HL-60/S4 (cell line): ENCODE measurements at regions not wholly inside any gene's neighbourhood (a gene's known extent, or its start where the extent isn't known, plus 50 kb on each side); places are given as distances from the start of the nearest gene placed in this dataset.
"Not testable (repeated sequence)": the region's sequence is repeated elsewhere in the genome, so short reads cannot be mapped to it uniquely, and the experiment has no call there.

Experiments
- in situ Hi-C: fragments of 300-500 bp; cut with MboI; formaldehyde crosslinking; loops from 2 replicates; pipeline ENCODE4 v1.14.3; 2022; ENCODE audit warnings: low sequenced_read_pairs

GRCh38 chr13:76632401-76633044, 253.7 kb downstream of the KCTD12 start:
- in situ Hi-C loops, result no loop called here

GRCh38 chr13:76630629-76631230, 255.5 kb downstream of the KCTD12 start:
- in situ Hi-C loops, result no loop called here

GRCh38 chr13:76622315-76623040, 263.7 kb downstream of the KCTD12 start:
- in situ Hi-C loops, result no loop called here

GRCh38 chr13:76621705-76622104, 264.5 kb downstream of the KCTD12 start:
- in situ Hi-C loops, result no loop called here

GRCh38 chr13:76620036-76620435, 266.2 kb downstream of the KCTD12 start:
- in situ Hi-C loops, result no loop called here

- in situ Hi-C loops, result no loop called here
Observed at GRCh38 chr13:76619631-76620030, 266.6 kb downstream of the KCTD12 start.

GRCh38 chr13:76610819-76611415, 275.3 kb downstream of the KCTD12 start:
- in situ Hi-C loops, result no loop called here

- in situ Hi-C loops, result no loop called here
Observed at GRCh38 chr13:76609643-76610042, 276.6 kb downstream of the KCTD12 start.

GRCh38 chr13:76607866-76608265, 278.3 kb downstream of the KCTD12 start:
- in situ Hi-C loops, result no loop called here

- in situ Hi-C loops, result no loop called here
Observed at GRCh38 chr13:76600081-76600480, 286.1 kb downstream of the KCTD12 start.

GRCh38 chr13:76597868-76598267, 288.3 kb downstream of the KCTD12 start:
- in situ Hi-C loops, result no loop called here

- in situ Hi-C loops, result no loop called here
Observed at GRCh38 chr13:76596216-76596615, 290.0 kb downstream of the KCTD12 start.

GRCh38 chr13:76594435-76594834, 291.8 kb downstream of the KCTD12 start:
- in situ Hi-C loops, result no loop called here

GRCh38 chr13:76586842-76587241, 299.4 kb downstream of the KCTD12 start:
- in situ Hi-C loops, result no loop called here

GRCh38 chr13:76579701-76580100, 306.5 kb downstream of the KCTD12 start:
- in situ Hi-C loops, result no loop called here

GRCh38 chr13:76575634-76576033, 310.6 kb downstream of the KCTD12 start:
- in situ Hi-C loops, result not testable (repeated sequence)

GRCh38 chr13:76570510-76570971, 315.7 kb downstream of the KCTD12 start:
- in situ Hi-C loops, result no loop called here

- in situ Hi-C loops, result no loop called here
Observed at GRCh38 chr13:76556627-76557026, 329.6 kb downstream of the KCTD12 start.

GRCh38 chr13:76552807-76553206, 333.4 kb downstream of the KCTD12 start:
- in situ Hi-C loops, result no loop called here

GRCh38 chr13:76552041-76552772, 334.0 kb downstream of the KCTD12 start:
- in situ Hi-C loops, result no loop called here

GRCh38 chr13:76542176-76542575, 344.0 kb downstream of the KCTD12 start:
- in situ Hi-C loops, result no loop called here
